Neural progenitor cell (in vitro differentiated cells): ENCODE measurements at regions not wholly inside any gene's neighbourhood (a gene's known extent, or its start where the extent isn't known, plus 50 kb on each side); places are given as distances from the start of the nearest gene placed in this dataset.

Source experiments
- CTCF ChIP-seq: fragments of 200-600 bp; sonication (generic); IDR thresholded peaks from 2 replicates; pipeline ENCODE4 v1.5.1; 2017; ENCODE audit warnings: antibody characterized with exemption, mild to moderate bottlenecking
- EZH2phosphoT487 ChIP-seq: fragments of 200-600 bp; sonication (generic); IDR thresholded peaks from 2 replicates; pipeline ENCODE4 v1.6.1; 2017; ENCODE audit warnings: antibody characterized with exemption

- no peak for TF ChIP-seq CTCF
- TF ChIP-seq EZH2phosphoT487 = no peak
Observed at GRCh38 chr13:103884101-103884723, 818.0 kb upstream of the SLC10A2 start.
